ENCODE measurements at regions not wholly inside any gene's neighbourhood (a gene's known extent, or its start where the extent isn't known, plus 50 kb on each side); places are given as distances from the start of the nearest gene placed in this dataset.

- no peak for TF ChIP-seq POLR2AphosphoS5 (IDR thresholded peaks at IDR 0.05)
- no peak for TF ChIP-seq CTCF (IDR thresholded peaks at IDR 0.05; ENCODE audit: poor library complexity, severe bottlenecking)
- no peak for TF ChIP-seq REST (IDR thresholded peaks at IDR 0.05; ENCODE audit: borderline replicate concordance)
- no peak for TF ChIP-seq EZH2 (IDR thresholded peaks at IDR 0.05; ENCODE audit: borderline replicate concordance, insufficient read depth, low read length, poor library complexity, severe bottlenecking)
- no peak for TF ChIP-seq TAF1 (IDR thresholded peaks at IDR 0.05; ENCODE audit: low read depth)
Observed at GRCh38 chr10:129021594-129022304, 445.3 kb upstream of the MGMT start.
